Bronchial epithelial cell (primary cell): ENCODE measurements at regions not wholly inside any gene's neighbourhood (a gene's known extent, or its start where the extent isn't known, plus 50 kb on each side); places are given as distances from the start of the nearest gene placed in this dataset.

Experiments
- DNase-seq: peaks from one replicate; pipeline ENCODE4 v3.0.0-alpha.2; 2010; ENCODE audit warnings: low read depth
- FAIRE-seq: peaks from 2 replicates; lab custom pipeline; 2011; peaks lifted over from hg19 to GRCh38; lab: Jason Lieb, UNC
- H3K27me3 ChIP-seq: 2 replicates; pipeline ENCODE4 v1.5.1; 2011; ENCODE audit warnings: low read length; ENCODE audit not compliant: control insufficient read depth, insufficient read depth
- H3K36me3 ChIP-seq: 2 replicates; pipeline ENCODE4 v1.5.1; 2011; ENCODE audit warnings: low read length; ENCODE audit not compliant: control insufficient read depth, insufficient read depth
- H3K4me3 ChIP-seq: 2 replicates; pipeline ENCODE4 v1.5.1; 2011; ENCODE audit warnings: mild to moderate bottlenecking, low read depth, low read length, control low read depth
- TF ChIP-seq, protein P1 (sequence below): IDR thresholded peaks from 2 replicates; pipeline ENCODE4 v1.5.1; 2011; ENCODE audit warnings: mild to moderate bottlenecking, moderate library complexity, low read length, control low read depth, inconsistent platforms; ENCODE audit not compliant: insufficient read depth, severe bottlenecking

DNA sequence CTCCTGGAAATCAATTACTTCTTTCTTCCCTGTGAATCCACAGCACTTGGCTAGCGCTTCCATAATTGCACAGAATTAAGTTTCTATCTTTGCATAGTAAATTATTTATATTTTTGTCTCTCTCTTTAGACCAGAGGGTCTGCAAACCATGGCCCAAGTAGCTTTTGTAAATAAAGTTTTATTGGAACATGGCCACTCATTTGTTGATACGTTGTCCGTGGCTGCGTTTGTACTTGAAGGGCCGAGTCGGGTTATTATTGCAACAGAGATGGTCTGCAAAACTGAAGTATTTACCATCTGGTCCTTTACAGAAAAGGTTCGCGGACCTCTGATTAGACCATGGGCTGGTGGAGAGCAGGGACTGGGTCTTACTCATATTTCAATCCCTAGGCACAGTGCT, 102.5 kb downstream of the RPLP1 start:
- no peak overlapping the region for H3K4me3 ChIP-seq

DNA sequence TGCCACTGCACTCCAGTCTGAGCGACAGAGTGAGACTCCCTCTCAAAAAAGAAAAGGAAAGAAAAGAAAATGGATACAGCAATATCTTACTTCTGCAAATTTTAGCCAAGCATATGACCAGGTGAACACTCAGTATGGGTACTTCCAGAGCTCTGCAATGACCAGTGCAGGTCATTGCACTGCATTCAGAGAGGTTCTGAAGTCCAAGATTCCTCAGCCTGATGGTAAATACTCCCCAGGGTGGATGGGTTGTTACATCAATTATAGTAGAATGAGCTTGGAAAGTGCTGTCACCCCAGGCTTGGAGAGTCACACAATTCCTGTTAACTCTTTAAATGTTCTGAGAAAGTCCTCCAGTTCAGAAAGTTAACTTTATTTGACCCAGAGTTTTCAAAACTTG, 103.7 kb downstream of the RPLP1 start:
- Histone ChIP-seq H3K27me3 (peaks cover 14% of the 10 kb centered on the region), H3K4me3 (no peak overlapping the region), H3K36me3 (no peaks in the 10 kb centered on the region)
- no peak for FAIRE-seq
- no peak for DNase-seq
- TF ChIP-seq, protein P1, sequence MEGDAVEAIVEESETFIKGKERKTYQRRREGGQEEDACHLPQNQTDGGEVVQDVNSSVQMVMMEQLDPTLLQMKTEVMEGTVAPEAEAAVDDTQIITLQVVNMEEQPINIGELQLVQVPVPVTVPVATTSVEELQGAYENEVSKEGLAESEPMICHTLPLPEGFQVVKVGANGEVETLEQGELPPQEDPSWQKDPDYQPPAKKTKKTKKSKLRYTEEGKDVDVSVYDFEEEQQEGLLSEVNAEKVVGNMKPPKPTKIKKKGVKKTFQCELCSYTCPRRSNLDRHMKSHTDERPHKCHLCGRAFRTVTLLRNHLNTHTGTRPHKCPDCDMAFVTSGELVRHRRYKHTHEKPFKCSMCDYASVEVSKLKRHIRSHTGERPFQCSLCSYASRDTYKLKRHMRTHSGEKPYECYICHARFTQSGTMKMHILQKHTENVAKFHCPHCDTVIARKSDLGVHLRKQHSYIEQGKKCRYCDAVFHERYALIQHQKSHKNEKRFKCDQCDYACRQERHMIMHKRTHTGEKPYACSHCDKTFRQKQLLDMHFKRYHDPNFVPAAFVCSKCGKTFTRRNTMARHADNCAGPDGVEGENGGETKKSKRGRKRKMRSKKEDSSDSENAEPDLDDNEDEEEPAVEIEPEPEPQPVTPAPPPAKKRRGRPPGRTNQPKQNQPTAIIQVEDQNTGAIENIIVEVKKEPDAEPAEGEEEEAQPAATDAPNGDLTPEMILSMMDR: no peak

More for the DNA sequence above, 102.5 kb downstream of the RPLP1 start:
- DNase-seq (no peak), FAIRE-seq (no peak)
- Histone ChIP-seq H3K27me3 (peaks cover 6% of the 10 kb centered on the region), H3K36me3 (no peaks in the 10 kb centered on the region)
- TF ChIP-seq, protein P1: no peak

DNA sequence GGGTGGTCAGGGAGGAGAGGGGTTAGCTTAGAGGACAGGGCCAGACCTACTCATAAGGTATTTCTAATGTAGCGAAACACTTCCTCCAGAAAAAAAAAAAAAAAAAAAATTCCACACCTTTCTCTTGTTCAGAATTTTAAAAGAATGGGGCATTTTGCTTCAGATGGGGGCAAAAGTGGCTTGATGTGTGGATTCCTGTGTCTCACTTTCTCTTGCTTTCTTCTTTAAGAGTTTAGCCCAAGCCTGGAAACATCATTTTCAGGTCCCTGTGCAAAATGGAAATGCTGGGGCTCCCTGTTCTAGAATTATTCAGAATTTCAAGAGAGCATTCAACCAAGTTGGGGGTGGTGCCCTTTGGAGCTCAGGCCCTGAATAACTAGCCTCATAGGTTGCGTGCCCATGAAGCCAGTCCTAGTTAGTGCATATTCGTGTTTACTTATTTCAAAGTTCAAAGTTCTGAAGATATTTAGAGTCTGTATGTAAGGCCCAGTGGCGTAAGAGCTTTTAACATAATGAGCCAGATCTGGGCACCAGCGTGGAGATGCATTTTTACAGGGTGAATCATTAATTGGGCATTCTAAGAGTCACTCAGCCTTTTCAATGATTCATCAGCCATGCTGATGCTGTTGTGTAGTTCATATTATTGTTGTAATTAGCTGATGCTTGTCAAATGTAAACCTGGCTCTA, 104.5 kb downstream of the RPLP1 start:
- TF ChIP-seq, protein P1: no peak
- Histone ChIP-seq H3K27me3 (peaks cover 22% of the 10 kb centered on the region), H3K4me3 (no peak overlapping the region), H3K36me3 (no peaks in the 10 kb centered on the region)
- no peak for FAIRE-seq
- peak; percentile 95 for DNase-seq

DNA sequence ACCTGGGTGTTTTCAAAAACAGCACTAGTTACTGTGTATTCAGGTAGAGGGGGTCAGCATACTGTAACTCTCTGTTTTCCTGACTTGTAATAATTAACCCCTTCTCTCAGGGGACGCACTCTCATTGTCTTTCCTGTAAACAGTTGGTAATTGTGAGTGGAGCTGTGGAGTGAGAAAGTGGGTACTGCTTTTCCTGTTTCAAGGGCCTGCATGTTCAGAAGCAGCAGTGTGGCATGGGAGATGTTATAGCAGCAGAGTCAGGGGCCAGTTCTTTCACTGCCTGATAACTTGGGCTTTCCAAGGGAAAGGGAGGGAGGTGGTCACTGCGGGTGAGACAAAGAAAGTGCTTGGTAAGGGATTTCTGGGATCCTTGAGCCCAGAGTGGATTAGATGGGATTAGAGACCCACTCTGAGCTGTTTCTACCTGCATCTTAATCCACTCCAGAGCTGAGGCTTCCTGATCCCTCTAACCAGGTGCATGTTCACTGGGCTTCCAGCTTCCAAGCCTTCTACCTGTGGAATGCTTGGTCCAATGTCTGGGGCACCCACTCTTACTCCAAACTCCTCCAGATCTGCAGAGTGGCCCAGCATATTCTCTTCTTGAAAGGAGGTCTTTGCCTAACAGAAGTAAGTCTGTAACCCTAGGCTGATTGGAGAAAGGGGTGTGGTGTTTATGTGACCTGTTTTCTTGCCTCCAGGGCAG, 105.2 kb downstream of the RPLP1 start:
- Histone ChIP-seq H3K36me3 (no peaks in the 10 kb centered on the region), H3K4me3 (no peak overlapping the region), H3K27me3 (peaks cover 23% of the 10 kb centered on the region)
- DNase-seq: no peak
- FAIRE-seq: no peak
- TF ChIP-seq, protein P1: no peak

DNA sequence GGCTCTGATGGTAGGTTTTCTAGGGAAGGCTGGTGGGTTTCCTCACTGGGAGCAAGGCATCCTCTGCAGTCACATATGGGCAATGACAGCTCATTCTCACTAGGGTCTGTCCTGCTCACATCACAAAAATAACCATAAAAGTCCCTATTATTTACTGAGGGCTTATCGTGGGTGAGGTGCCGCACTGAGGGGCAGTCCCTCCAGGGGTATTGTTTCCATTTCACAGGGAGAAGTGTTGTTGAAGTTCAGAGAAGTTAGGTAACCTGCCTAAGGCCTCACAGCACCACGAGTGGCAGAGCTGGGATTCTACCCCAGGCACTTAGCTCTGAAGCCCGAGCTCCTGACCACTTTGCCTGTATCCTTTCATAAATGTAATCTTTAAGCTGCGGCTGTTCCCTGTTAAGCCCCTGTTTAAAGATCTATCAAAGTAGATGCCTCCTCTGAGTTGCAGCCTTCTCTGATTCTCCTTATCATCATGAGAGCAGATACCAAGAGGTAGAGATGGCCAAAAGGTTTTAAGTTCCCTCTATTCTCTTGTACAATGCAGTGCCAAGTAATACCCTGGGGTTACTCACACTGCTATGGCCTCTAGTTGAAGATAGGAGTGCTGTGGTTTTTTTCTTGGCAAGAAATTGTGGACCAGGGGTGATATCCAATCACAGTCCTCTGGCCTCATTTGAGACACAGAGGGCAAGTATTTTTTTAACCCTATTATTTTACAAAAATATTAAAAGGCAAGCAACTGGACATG, 107.0 kb downstream of the RPLP1 start:
- no peaks in the 10 kb centered on the region for H3K36me3 ChIP-seq
- H3K4me3 ChIP-seq: no peak overlapping the region
- DNase-seq: no peak
- TF ChIP-seq, protein P1: no peak
- FAIRE-seq: no peak
- H3K27me3 ChIP-seq: peaks cover 23% of the 10 kb centered on the region
